ENCODE measurements at regions not wholly inside any gene's neighbourhood (a gene's known extent, or its start where the extent isn't known, plus 50 kb on each side); places are given as distances from the start of the nearest gene placed in this dataset.
"Not testable (repeated sequence)": the region's sequence is repeated elsewhere in the genome, so short reads cannot be mapped to it uniquely, and the experiment has no call there.

GRCh38 chr14:27727251-27727770 is 1039.3 kb upstream of the FOXG1 start:
- Histone ChIP-seq H3K9me3 (ENCODE audit: control insufficient read depth, low read length) (no peaks in the 10 kb centered on the region), H3K4me1 (ENCODE audit: control insufficient read depth, insufficient read depth, low read length, poor library complexity, severe bottlenecking) (no peaks in the 10 kb centered on the region)
- WGBS, 2 experiments (ENCODE audit: insufficient coverage in 2 of 2) = 100% methylated on average over 1 of the region's 2 CpGs

GRCh38 chr14:27730204-27730603 is 1036.4 kb upstream of the FOXG1 start:
- Histone ChIP-seq H3K9me3 (ENCODE audit: control insufficient read depth, low read length) (no peaks in the 10 kb centered on the region), H3K27ac (ENCODE audit: low read depth, low read length, severe bottlenecking) (no peak overlapping the region), H3K4me1 (ENCODE audit: control insufficient read depth, insufficient read depth, low read length, poor library complexity, severe bottlenecking) (no peaks in the 10 kb centered on the region), H3K4me3 (ENCODE audit: extremely low read depth, insufficient read depth, low read length, poor library complexity, severe bottlenecking) (no peak overlapping the region), H3K36me3 (ENCODE audit: control insufficient read depth, insufficient read depth, low read length) (no peaks in the 10 kb centered on the region)
- WGBS, 2 experiments (ENCODE audit: insufficient coverage in 2 of 2) = 85% methylated on average over 3 of the region's 5 CpGs

More at GRCh38 chr14:27727251-27727770, 1039.3 kb upstream of the FOXG1 start:
- Histone ChIP-seq H3K27ac (ENCODE audit: low read depth, low read length, severe bottlenecking) (no peak overlapping the region), H3K4me3 (ENCODE audit: extremely low read depth, insufficient read depth, low read length, poor library complexity, severe bottlenecking) (no peak overlapping the region), H3K36me3 (ENCODE audit: control insufficient read depth, insufficient read depth, low read length) (no peaks in the 10 kb centered on the region)

DNA sequence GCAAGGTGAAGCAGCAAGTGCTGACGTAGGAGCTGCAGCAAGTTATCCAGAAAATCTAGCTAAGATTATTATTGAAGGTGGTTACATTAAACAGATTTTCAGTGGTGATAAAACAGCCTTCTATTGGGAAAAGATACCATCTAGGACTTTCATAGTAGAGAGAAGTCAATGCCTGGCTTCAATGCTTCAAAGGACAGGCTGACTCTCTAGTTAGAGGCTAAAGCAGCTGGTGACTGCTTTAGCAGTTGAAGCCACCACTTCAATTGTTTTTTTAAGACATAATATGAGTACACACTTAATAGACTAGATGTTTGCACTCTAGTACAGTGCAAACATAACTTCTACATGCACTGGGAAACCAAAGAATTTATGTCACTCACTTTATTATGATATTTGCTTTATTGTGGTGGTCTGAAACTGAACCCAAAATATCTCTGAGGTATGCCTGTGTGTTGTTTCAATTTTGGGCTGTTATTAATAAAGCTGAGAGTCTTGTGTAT is 1026.9 kb upstream of the FOXG1 start:
- no peak overlapping the region for H3K4me3 ChIP-seq (ENCODE audit: extremely low read depth, insufficient read depth, low read length, poor library complexity, severe bottlenecking)
- WGBS, 2 experiments (ENCODE audit: insufficient coverage in 2 of 2) = 100% methylated on average over 1 of the region's 1 CpG; no CpG with 5 or more reads in 1 of the 2 experiments
- H3K27ac ChIP-seq (ENCODE audit: low read depth, low read length, severe bottlenecking) = no peak overlapping the region
- H3K4me1 ChIP-seq (ENCODE audit: control insufficient read depth, insufficient read depth, low read length, poor library complexity, severe bottlenecking) = no peaks in the 10 kb centered on the region
- no peaks in the 10 kb centered on the region for H3K9me3 ChIP-seq (ENCODE audit: control insufficient read depth, low read length)
- H3K36me3 ChIP-seq (ENCODE audit: control insufficient read depth, insufficient read depth, low read length) = no peaks in the 10 kb centered on the region

DNA sequence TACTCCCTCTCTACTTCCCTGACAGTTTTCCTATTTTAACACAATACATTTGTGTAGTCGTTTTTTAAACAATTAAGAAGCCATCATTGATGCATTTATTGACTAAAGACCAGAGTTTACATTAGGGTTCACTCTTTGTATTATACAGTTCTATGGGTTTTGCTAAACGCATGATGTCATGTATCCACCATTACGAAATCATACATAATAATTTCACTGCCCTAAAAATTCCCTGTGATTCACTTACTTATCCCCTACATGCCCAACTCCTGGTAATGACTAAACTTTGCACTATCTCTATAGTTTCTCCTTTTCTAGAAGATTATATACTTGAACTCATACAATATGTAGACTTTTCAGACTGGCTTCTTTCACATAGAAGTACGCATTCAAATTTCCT is 1016.5 kb upstream of the FOXG1 start:
- H3K4me3 ChIP-seq (ENCODE audit: extremely low read depth, insufficient read depth, low read length, poor library complexity, severe bottlenecking) = no peak overlapping the region
- H3K9me3 ChIP-seq (ENCODE audit: control insufficient read depth, low read length) = no peaks in the 10 kb centered on the region
- no peak overlapping the region for H3K27ac ChIP-seq (ENCODE audit: low read depth, low read length, severe bottlenecking)
- H3K4me1 ChIP-seq (ENCODE audit: control insufficient read depth, insufficient read depth, low read length, poor library complexity, severe bottlenecking) = no peaks in the 10 kb centered on the region
- no peaks in the 10 kb centered on the region for H3K36me3 ChIP-seq (ENCODE audit: control insufficient read depth, insufficient read depth, low read length)
- WGBS, 2 experiments (ENCODE audit: insufficient coverage in 2 of 2) = 100% methylated on average over 2 of the region's 4 CpGs; no CpG with 5 or more reads in 1 of the 2 experiments

GRCh38 chr14:27757642-27758041 is 1008.9 kb upstream of the FOXG1 start:
- H3K4me3 ChIP-seq (ENCODE audit: extremely low read depth, insufficient read depth, low read length, poor library complexity, severe bottlenecking); H3K4me1 ChIP-seq (ENCODE audit: control insufficient read depth, insufficient read depth, low read length, poor library complexity, severe bottlenecking); H3K9me3 ChIP-seq (ENCODE audit: control insufficient read depth, low read length); H3K36me3 ChIP-seq (ENCODE audit: control insufficient read depth, insufficient read depth, low read length); H3K27ac ChIP-seq (ENCODE audit: low read depth, low read length, severe bottlenecking): not testable (repeated sequence)
- WGBS, 2 experiments (ENCODE audit: insufficient coverage in 2 of 2) = 75% methylated on average over 1 of the region's 4 CpGs; no CpG with 5 or more reads in 1 of the 2 experiments

- not testable (repeated sequence) for H3K36me3 ChIP-seq (ENCODE audit: control insufficient read depth, insufficient read depth, low read length); H3K4me1 ChIP-seq (ENCODE audit: control insufficient read depth, insufficient read depth, low read length, poor library complexity, severe bottlenecking); H3K4me3 ChIP-seq (ENCODE audit: extremely low read depth, insufficient read depth, low read length, poor library complexity, severe bottlenecking); H3K9me3 ChIP-seq (ENCODE audit: control insufficient read depth, low read length); H3K27ac ChIP-seq (ENCODE audit: low read depth, low read length, severe bottlenecking)
- WGBS, 2 experiments (ENCODE audit: insufficient coverage in 2 of 2) = no CpG with 5 or more reads among the region's 4 CpGs
Measured at GRCh38 chr14:27760367-27760766, 1006.2 kb upstream of the FOXG1 start.

DNA sequence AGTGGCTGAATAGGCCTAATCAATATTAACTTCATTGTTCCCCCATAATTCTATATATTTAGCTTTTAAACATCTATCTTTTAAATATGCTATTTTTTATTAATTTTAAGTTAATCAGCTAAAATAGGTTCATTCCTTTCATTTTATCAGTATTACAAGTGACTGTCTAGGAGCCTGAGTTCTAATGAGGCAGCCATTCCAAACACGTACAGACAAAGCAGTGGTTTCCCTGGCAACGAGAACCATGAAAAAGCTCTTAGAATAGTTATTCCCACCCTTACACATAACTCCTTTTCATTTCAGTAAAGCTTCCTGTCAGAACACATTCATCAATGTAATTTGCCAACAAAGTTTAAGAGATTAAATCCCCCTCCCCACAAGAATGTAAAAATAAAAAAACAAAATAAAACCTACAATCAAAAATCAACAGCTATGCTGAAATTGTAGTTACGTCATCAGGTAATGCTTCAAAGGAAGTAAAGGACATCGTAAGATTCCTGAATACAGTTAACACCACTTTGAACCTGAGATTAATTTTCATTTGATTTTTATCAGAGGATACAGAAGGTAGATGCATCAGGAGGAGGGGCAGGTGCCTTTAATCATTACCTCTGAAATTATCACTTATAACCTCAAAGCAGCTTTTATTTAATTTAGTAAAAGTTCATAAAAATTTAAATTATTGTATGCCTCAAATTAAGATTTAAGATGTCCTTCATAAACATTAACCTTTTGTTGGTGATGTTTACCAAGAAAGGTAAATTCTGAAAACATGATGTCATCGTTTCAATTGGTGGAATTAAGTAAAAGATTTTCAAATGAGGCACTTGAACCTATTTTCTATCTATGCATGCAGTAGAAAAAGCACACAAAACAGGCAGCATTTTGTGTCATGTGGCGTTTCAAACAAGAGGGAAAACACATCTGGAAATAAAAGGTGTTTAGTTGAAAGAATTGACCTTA is 967.2 kb upstream of the FOXG1 start:
- H3K4me1 ChIP-seq (ENCODE audit: control insufficient read depth, insufficient read depth, low read length, poor library complexity, severe bottlenecking); H3K9me3 ChIP-seq (ENCODE audit: control insufficient read depth, low read length); H3K36me3 ChIP-seq (ENCODE audit: control insufficient read depth, insufficient read depth, low read length); H3K4me3 ChIP-seq (ENCODE audit: extremely low read depth, insufficient read depth, low read length, poor library complexity, severe bottlenecking); H3K27ac ChIP-seq (ENCODE audit: low read depth, low read length, severe bottlenecking): not testable (repeated sequence)
- WGBS, 2 experiments (ENCODE audit: insufficient coverage in 2 of 2) = 100% methylated on average over 1 of the region's 6 CpGs; no CpG with 5 or more reads in 1 of the 2 experiments

DNA sequence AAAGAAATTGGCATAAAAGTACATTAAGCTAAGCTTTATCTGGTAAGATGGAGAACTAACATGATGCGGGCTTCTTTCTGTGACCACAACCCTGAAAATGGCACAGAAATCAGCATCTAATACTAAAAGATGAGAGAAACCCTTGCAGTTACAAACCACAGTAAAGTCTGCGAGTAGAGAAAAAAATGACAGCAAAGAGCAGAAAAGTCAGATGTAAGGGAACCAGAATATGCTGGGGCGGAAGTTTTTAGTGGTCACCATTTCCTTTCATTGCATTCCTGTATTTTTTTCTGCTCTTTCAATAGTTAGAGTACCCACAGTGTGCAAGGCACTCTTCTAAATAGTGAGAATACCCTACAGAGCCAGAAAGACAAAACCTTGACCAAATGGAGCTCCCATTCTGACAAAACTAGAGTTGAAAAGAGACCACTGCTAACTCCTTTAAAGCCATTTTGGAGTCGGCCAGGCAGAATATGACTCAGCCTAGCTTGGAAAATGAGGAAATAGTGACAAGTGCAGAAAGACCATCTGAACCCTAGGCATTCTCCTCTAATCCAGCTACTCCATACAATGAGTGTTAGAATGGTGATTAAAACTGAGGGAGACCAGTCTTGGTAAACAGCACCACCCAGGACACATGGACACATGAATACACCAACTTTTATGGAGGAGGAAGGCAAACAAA is 948.7 kb upstream of the FOXG1 start:
- H3K4me1 ChIP-seq (ENCODE audit: control insufficient read depth, insufficient read depth, low read length, poor library complexity, severe bottlenecking); H3K9me3 ChIP-seq (ENCODE audit: control insufficient read depth, low read length); H3K4me3 ChIP-seq (ENCODE audit: extremely low read depth, insufficient read depth, low read length, poor library complexity, severe bottlenecking); H3K27ac ChIP-seq (ENCODE audit: low read depth, low read length, severe bottlenecking); H3K36me3 ChIP-seq (ENCODE audit: control insufficient read depth, insufficient read depth, low read length): not testable (repeated sequence)
- whole genome bisulfite sequencing, 2 experiments (ENCODE audit: insufficient coverage in 2 of 2) = 80 to 100% methylated on average over 1 of the region's 4 CpGs

DNA sequence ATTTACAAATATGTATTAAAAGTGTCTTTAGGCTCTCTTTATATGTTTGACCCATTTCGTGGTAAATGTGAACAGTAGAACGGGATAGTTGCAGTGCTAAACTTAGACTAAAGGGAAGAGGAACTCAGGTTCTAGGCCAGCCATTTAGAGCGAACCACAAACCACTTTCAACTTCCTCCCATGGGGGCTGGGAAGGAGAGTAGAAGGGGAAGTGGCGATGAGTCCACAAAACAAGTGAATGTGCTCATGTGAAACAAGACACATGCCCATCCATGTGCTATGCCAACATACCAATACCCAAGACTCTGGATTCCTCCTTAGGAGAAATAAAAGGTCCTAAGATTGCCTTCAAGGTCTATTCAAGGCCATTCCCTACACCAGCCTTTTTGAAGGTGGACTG is 940.4 kb upstream of the FOXG1 start:
- H3K4me3 ChIP-seq (ENCODE audit: extremely low read depth, insufficient read depth, low read length, poor library complexity, severe bottlenecking); H3K9me3 ChIP-seq (ENCODE audit: control insufficient read depth, low read length); H3K4me1 ChIP-seq (ENCODE audit: control insufficient read depth, insufficient read depth, low read length, poor library complexity, severe bottlenecking); H3K36me3 ChIP-seq (ENCODE audit: control insufficient read depth, insufficient read depth, low read length); H3K27ac ChIP-seq (ENCODE audit: low read depth, low read length, severe bottlenecking): not testable (repeated sequence)
- WGBS, 2 experiments (ENCODE audit: insufficient coverage in 2 of 2) = no CpG with 5 or more reads among the region's 4 CpGs

DNA sequence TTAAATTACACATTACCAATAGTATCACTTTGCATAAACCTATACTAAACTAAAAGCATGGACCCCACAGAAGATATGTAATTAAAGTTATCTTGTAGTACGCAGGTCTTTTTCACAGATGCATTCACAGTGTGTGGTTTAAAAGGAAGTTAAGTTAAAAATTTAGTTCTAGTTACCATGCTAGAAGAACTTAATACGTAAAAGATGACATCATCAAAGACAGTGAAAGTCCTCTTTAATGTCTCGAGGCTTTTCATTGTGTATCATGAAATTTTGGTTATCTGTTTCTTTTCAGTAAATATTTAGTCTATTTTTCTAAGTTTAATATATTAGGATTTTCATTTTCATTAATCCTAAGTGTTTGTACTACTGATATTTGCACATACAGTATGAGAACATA is 934.6 kb upstream of the FOXG1 start:
- H3K27ac ChIP-seq (ENCODE audit: low read depth, low read length, severe bottlenecking); H3K36me3 ChIP-seq (ENCODE audit: control insufficient read depth, insufficient read depth, low read length); H3K9me3 ChIP-seq (ENCODE audit: control insufficient read depth, low read length); H3K4me3 ChIP-seq (ENCODE audit: extremely low read depth, insufficient read depth, low read length, poor library complexity, severe bottlenecking); H3K4me1 ChIP-seq (ENCODE audit: control insufficient read depth, insufficient read depth, low read length, poor library complexity, severe bottlenecking): not testable (repeated sequence)
- 80% methylated on average over 1 of the region's 3 CpGs; no CpG with 5 or more reads in 1 of the 2 experiments for WGBS, 2 experiments (ENCODE audit: insufficient coverage in 2 of 2)

Data from mesodermal cell (in vitro differentiated cells).